ENCODE measurements at regions not wholly inside any gene's neighbourhood (a gene's known extent, or its start where the extent isn't known, plus 50 kb on each side); places are given as distances from the start of the nearest gene placed in this dataset.
A peak's percentile ranks its signal among the peaks of the same experiment; 100 is the strongest.
"Not testable (repeated sequence)": the region's sequence is repeated elsewhere in the genome, so short reads cannot be mapped to it uniquely, and the experiment has no call there.

DNA sequence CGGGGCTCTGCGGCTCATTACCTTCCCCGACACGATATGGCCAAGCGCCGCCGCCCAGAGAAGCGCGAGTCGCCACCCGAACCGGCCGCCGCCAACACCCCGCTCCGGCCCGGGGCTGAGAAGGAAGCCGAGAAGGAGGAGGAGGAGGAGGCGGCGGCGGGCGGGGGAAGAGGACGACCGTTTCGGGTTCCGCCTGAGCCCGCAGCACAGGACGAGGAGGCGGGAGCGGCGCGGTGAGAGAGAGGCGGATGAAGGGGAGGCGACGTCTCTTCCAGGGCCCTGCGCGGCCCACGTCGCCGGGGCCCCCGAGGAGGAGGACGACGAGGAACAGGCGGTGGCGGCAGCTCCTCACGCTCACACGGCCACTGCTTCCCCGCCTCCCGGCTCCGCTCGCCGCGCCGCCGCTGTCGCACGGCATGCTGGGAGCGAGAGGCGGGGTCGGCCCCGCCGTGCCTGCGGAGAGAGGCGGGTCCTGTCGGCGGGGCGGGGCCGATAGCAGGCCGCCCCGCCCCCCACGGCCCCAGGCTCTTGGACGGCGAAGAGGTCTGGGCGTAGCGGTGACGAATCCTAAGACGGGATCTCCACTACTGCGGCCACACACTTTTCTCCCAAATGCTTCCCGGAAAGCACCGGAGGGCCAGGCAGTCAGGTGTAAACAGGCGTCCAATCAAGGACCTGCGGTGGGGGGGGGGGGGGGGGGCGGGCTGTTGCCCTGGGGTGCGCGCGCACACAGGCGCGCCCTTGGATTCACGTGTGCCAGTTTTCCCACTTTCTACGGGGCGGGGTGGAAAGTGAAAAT lies 97.3 kb upstream of the METTL9 start:
- H4K20me1 ChIP-seq (ENCODE audit: control insufficient read depth, extremely low read depth, insufficient read depth, low read length): peaks cover 9% of the 10 kb centered on the region
- no peak for FAIRE-seq
- dilution Hi-C loops (cut with MboI; ENCODE audit: extremely low pct_ligation_motif_present, low sequenced_read_pairs): no loop called here
- peak overlapping the region; percentile 65 to 76 (median 74) for H3K4me3 ChIP-seq (ENCODE audit: control insufficient read depth in 2 of 3, extremely low read depth in 1 of 3, insufficient read depth in 2 of 3, low read depth in 1 of 3, low read length in 3 of 3)
- H3K9me1 ChIP-seq (ENCODE audit: control insufficient read depth, extremely low read depth, insufficient read depth, low read length): no peaks in the 10 kb centered on the region
- no peaks in the 10 kb centered on the region for H3K9me3 ChIP-seq (ENCODE audit: control insufficient read depth, low read depth, low read length)
- DNase-seq (ENCODE audit: low read depth, low spot score): peak; percentile 99
- H3K9ac ChIP-seq (ENCODE audit: control insufficient read depth, extremely low read depth, insufficient read depth, low read length): peak overlapping the region; percentile 88
- peaks cover 2% of the 10 kb centered on the region for H3K4me1 ChIP-seq (ENCODE audit: control insufficient read depth, extremely low read depth, insufficient read depth, low read length)
- no peak overlapping the region for H2AFZ ChIP-seq (ENCODE audit: control insufficient read depth, low read length)
- H3K27me3 ChIP-seq (ENCODE audit: control insufficient read depth, extremely low read depth, insufficient read depth, low read length): no peaks in the 10 kb centered on the region
- H3K36me3 ChIP-seq (ENCODE audit: control insufficient read depth in 2 of 2, extremely low read depth in 1 of 2, insufficient read depth in 2 of 2, low read length in 2 of 2): no peaks in the 10 kb centered on the region
- H3K79me2 ChIP-seq (ENCODE audit: control insufficient read depth, insufficient read depth, low read length): peaks cover 45% of the 10 kb centered on the region
- H3K4me2 ChIP-seq (ENCODE audit: control insufficient read depth, extremely low read depth, insufficient read depth, low read depth, low read length): peak overlapping the region; percentile 69
- TF ChIP-seq, protein P1, sequence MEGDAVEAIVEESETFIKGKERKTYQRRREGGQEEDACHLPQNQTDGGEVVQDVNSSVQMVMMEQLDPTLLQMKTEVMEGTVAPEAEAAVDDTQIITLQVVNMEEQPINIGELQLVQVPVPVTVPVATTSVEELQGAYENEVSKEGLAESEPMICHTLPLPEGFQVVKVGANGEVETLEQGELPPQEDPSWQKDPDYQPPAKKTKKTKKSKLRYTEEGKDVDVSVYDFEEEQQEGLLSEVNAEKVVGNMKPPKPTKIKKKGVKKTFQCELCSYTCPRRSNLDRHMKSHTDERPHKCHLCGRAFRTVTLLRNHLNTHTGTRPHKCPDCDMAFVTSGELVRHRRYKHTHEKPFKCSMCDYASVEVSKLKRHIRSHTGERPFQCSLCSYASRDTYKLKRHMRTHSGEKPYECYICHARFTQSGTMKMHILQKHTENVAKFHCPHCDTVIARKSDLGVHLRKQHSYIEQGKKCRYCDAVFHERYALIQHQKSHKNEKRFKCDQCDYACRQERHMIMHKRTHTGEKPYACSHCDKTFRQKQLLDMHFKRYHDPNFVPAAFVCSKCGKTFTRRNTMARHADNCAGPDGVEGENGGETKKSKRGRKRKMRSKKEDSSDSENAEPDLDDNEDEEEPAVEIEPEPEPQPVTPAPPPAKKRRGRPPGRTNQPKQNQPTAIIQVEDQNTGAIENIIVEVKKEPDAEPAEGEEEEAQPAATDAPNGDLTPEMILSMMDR (optimal IDR thresholded peaks at IDR 0.05 in 1 of 3, IDR thresholded peaks at IDR 0.05 in 1 of 3, conservative IDR thresholded peaks at IDR 0.05 in 1 of 3; ENCODE audit: extremely low read depth in 1 of 3, insufficient read depth in 2 of 3, low read length in 3 of 3): no peak
- TF ChIP-seq EZH2 (IDR thresholded peaks at IDR 0.05; ENCODE audit: low read length): no peak
- H3K27ac ChIP-seq (ENCODE audit: control insufficient read depth, insufficient read depth, low read length): peak overlapping the region; percentile 79

DNA sequence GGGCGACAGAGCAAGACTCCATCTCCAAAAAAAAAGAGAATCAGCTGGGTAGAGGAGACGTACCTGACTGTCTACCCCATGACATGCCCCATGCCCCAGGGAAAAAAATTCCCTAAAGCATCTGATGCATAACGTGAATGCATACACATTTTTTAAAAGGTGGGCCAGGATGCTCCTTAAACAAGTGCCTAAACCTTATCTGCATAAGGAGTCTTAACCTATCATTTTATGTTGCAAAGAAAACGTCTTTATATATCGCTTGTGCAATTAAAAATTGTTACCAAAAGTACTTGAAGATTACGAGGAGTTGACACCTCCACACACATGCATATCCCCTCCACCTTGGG lies 95.8 kb upstream of the METTL9 start:
- not testable (repeated sequence) for H3K4me1 ChIP-seq (ENCODE audit: control insufficient read depth, extremely low read depth, insufficient read depth, low read length)

DNA sequence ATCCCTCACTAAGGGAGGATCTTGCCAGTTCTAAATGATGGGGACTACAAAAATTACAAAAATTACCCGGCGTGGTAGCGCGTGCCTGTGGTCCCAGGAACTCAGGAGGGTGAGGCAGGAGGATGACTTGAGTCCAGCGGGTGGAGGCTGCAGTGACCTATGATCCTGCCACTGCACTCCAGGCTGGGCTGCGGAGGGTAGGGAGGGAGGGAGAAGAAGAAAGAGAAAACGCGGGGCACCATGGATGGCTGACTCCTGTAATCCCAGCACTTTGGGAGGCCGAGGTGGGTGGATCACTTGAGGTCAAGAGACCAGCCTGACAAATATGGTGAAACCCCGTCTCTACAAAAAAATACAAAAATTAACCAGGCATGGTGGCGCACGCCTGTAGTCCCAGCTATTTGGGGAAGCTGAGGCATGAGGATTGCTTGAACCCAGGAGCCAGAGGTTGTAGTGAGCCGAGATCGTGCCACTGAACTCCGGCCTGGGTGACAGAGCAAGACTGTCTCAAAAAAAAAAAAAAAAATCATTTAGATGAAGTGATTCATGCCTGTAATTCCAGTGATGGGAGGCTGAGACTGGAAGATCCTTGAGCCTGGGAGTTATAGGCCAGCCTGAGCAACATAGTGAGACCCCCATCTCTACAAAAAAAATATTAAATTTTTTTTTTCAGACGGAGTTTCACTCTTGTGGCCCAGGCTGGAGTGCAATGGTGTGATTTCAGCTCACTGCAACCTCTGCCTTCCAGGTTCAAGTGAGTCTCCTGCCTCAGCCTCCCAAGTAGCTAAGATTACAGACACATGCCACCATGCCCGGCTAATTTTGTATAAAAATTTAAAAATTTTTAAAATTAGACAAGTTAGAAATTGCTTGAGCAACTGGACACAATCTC lies 95.2 kb upstream of the METTL9 start:
- H3K4me3 ChIP-seq (ENCODE audit: control insufficient read depth in 2 of 3, extremely low read depth in 1 of 3, insufficient read depth in 2 of 3, low read depth in 1 of 3, low read length in 3 of 3); H3K9ac ChIP-seq (ENCODE audit: control insufficient read depth, extremely low read depth, insufficient read depth, low read length); FAIRE-seq; H3K4me1 ChIP-seq (ENCODE audit: control insufficient read depth, extremely low read depth, insufficient read depth, low read length); DNase-seq (ENCODE audit: low read depth, low spot score); H3K36me3 ChIP-seq (ENCODE audit: control insufficient read depth in 2 of 2, extremely low read depth in 1 of 2, insufficient read depth in 2 of 2, low read length in 2 of 2); H3K9me3 ChIP-seq (ENCODE audit: control insufficient read depth, low read depth, low read length); H3K27me3 ChIP-seq (ENCODE audit: control insufficient read depth, extremely low read depth, insufficient read depth, low read length); H3K27ac ChIP-seq (ENCODE audit: control insufficient read depth, insufficient read depth, low read length); H3K4me2 ChIP-seq (ENCODE audit: control insufficient read depth, extremely low read depth, insufficient read depth, low read depth, low read length); dilution Hi-C loops (cut with MboI; ENCODE audit: extremely low pct_ligation_motif_present, low sequenced_read_pairs); H2AFZ ChIP-seq (ENCODE audit: control insufficient read depth, low read length); H3K9me1 ChIP-seq (ENCODE audit: control insufficient read depth, extremely low read depth, insufficient read depth, low read length): not testable (repeated sequence)
- peaks cover 64% of the 10 kb centered on the region for H3K79me2 ChIP-seq (ENCODE audit: control insufficient read depth, insufficient read depth, low read length)
- H4K20me1 ChIP-seq (ENCODE audit: control insufficient read depth, extremely low read depth, insufficient read depth, low read length): peaks cover 30% of the 10 kb centered on the region

More for the DNA sequence above, 95.8 kb upstream of the METTL9 start:
- H3K4me2 ChIP-seq (ENCODE audit: control insufficient read depth, extremely low read depth, insufficient read depth, low read depth, low read length); FAIRE-seq; H2AFZ ChIP-seq (ENCODE audit: control insufficient read depth, low read length); H3K9me3 ChIP-seq (ENCODE audit: control insufficient read depth, low read depth, low read length); H3K27ac ChIP-seq (ENCODE audit: control insufficient read depth, insufficient read depth, low read length); DNase-seq (ENCODE audit: low read depth, low spot score); H3K36me3 ChIP-seq (ENCODE audit: control insufficient read depth in 2 of 2, extremely low read depth in 1 of 2, insufficient read depth in 2 of 2, low read length in 2 of 2); H3K27me3 ChIP-seq (ENCODE audit: control insufficient read depth, extremely low read depth, insufficient read depth, low read length); dilution Hi-C loops (cut with MboI; ENCODE audit: extremely low pct_ligation_motif_present, low sequenced_read_pairs); H3K9me1 ChIP-seq (ENCODE audit: control insufficient read depth, extremely low read depth, insufficient read depth, low read length); H3K4me3 ChIP-seq (ENCODE audit: control insufficient read depth in 2 of 3, extremely low read depth in 1 of 3, insufficient read depth in 2 of 3, low read depth in 1 of 3, low read length in 3 of 3); H3K9ac ChIP-seq (ENCODE audit: control insufficient read depth, extremely low read depth, insufficient read depth, low read length): not testable (repeated sequence)
- Histone ChIP-seq H4K20me1 (ENCODE audit: control insufficient read depth, extremely low read depth, insufficient read depth, low read length) (peaks cover 23% of the 10 kb centered on the region), H3K79me2 (ENCODE audit: control insufficient read depth, insufficient read depth, low read length) (peaks cover 60% of the 10 kb centered on the region)

DNA sequence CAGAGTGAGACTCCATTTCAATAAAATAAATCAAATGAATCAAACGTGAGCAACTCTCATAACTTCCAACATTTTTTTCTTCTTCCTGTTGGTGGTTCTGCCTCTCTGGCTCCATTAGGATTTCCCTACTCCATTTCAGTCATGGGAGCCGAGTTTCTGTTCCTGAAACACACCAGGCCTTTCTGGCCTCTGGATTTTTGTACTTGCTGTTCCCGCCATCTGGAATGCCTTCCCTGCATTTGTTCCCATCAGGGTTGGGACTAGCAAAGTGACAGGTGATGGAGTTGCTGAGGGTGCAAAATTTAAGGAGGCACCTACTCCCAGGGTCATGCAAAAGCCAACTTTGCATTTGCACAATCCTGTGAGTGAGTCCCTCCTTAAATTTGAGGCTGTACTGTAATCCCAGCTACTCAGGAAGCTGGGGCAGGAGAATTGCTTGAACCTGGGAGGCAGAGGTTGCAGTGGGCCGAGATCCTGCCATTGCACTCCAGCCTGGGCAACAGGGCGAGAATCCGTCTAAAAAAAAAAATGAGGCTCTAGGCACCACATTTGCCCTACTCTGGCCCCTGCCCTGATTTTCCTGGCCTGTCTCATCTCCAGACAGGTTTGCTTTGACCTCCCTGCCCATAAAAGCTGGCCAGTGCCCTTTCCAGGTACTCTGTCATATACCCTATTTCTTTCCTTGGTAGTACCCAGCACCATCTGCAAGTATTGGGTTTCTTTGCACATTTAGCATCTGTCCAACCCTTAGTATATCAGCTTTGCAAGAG lies 93.4 kb upstream of the METTL9 start:
- not testable (repeated sequence) for H3K9me3 ChIP-seq (ENCODE audit: control insufficient read depth, low read depth, low read length); H2AFZ ChIP-seq (ENCODE audit: control insufficient read depth, low read length)
- H4K20me1 ChIP-seq (ENCODE audit: control insufficient read depth, extremely low read depth, insufficient read depth, low read length): peaks cover 47% of the 10 kb centered on the region

More for the DNA sequence above, 93.4 kb upstream of the METTL9 start:
- H3K9ac ChIP-seq (ENCODE audit: control insufficient read depth, extremely low read depth, insufficient read depth, low read length); H3K27ac ChIP-seq (ENCODE audit: control insufficient read depth, insufficient read depth, low read length); FAIRE-seq; H3K27me3 ChIP-seq (ENCODE audit: control insufficient read depth, extremely low read depth, insufficient read depth, low read length); H3K4me2 ChIP-seq (ENCODE audit: control insufficient read depth, extremely low read depth, insufficient read depth, low read depth, low read length); H3K4me1 ChIP-seq (ENCODE audit: control insufficient read depth, extremely low read depth, insufficient read depth, low read length); DNase-seq (ENCODE audit: low read depth, low spot score); dilution Hi-C loops (cut with MboI; ENCODE audit: extremely low pct_ligation_motif_present, low sequenced_read_pairs); H3K4me3 ChIP-seq (ENCODE audit: control insufficient read depth in 2 of 3, extremely low read depth in 1 of 3, insufficient read depth in 2 of 3, low read depth in 1 of 3, low read length in 3 of 3); H3K9me1 ChIP-seq (ENCODE audit: control insufficient read depth, extremely low read depth, insufficient read depth, low read length): not testable (repeated sequence)
- H3K36me3 ChIP-seq (ENCODE audit: control insufficient read depth in 2 of 2, extremely low read depth in 1 of 2, insufficient read depth in 2 of 2, low read length in 2 of 2): peaks cover 8 to 14% of the 10 kb centered on the region in 2 experiments
- peaks cover 77% of the 10 kb centered on the region for H3K79me2 ChIP-seq (ENCODE audit: control insufficient read depth, insufficient read depth, low read length)
